HCT116 (cell line): ENCODE measurements at regions not wholly inside any gene's neighbourhood (a gene's known extent, or its start where the extent isn't known, plus 50 kb on each side); places are given as distances from the start of the nearest gene placed in this dataset.

Experiments used
- ATAC-seq: fragments of 200-7000 bp; cut with Tn5 transposase; 2 replicates; pipeline ENCODE4 v1.9.1; 2020; ENCODE audit warnings: mild to moderate bottlenecking, moderate library complexity
- BruUV-seq: library from RNA; stranded (reverse); fragments of 400-500 nt; replicated peaks from 2 replicates; lab custom pipeline; 2021; lab: Mats Ljungman, UMichigan
- CTCF ChIA-PET: fragments of 300-600 bp; sonication (Branson Sonifier 250); formaldehyde crosslinking; loops from one replicate; lab custom pipeline; 2021; ENCODE audit warnings: antibody characterized with exemption; lab: Charles Lee
- POLR2A ChIA-PET: fragments of 300-600, 350-600 bp; sonication (Branson Sonifier 250); formaldehyde crosslinking; loops from one replicate; lab custom pipeline; 2021; ENCODE audit warnings: antibody characterized with exemption; lab: Charles Lee
- RAD21 ChIA-PET, 2 experiments: fragments of 300-600 bp; sonication (Branson Sonifier 250); formaldehyde crosslinking; loops; one replicate each; lab custom pipeline; 2023; ENCODE audit warnings: low total read pairs in 2 of 2; ENCODE audit not compliant: uncharacterized antibody in 2 of 2, unreplicated experiment in 2 of 2, low non-redundant PET in 1 of 2; lab: Charles Lee
- DNase-seq: peaks from one replicate; pipeline ENCODE4 v3.0.0-alpha.2; 2010; ENCODE audit warnings: low read depth, low spot score
- H2AFZ ChIP-seq: fragments of 200-600 bp; shearing (Covaris generic), sonication (generic); 2 replicates; pipeline ENCODE4 v1.6.1; 2017; ENCODE audit warnings: low read depth, mixed run types, mixed read lengths, antibody characterized with exemption, low read length; ENCODE audit not compliant: poor library complexity, severe bottlenecking
- H3K27ac ChIP-seq: 2 replicates; pipeline ENCODE4 v1.5.1; 2012; ENCODE audit warnings: low read depth, low read length
- H3K27me3 ChIP-seq: fragments of 200-600 bp; sonication (generic); 2 replicates; pipeline ENCODE4 v1.6.1; 2016; ENCODE audit warnings: mixed run types, low read length, mixed read lengths; ENCODE audit not compliant: insufficient read depth
- H3K36me3 ChIP-seq, 2 experiments: fragments of 200-500 bp in 1 of 2; fragments of 200-600 bp in 1 of 2; sonication (Bioruptor generic) in 1 of 2; sonication (generic) in 1 of 2; 2 replicates each; pipeline versions ENCODE4 v1.5.1 to v1.6.1; 2014 to 2016; ENCODE audit warnings: low read length in 2 of 2, inconsistent platforms in 1 of 2, mixed read lengths in 1 of 2, mixed run types in 1 of 2; ENCODE audit not compliant: insufficient read depth in 2 of 2, control insufficient read depth in 1 of 2
- H3K4me1 ChIP-seq, 2 experiments: fragments of 200-600 bp in 1 of 2; sonication (generic) in 1 of 2; 2 replicates each; pipeline versions ENCODE4 v1.5.1 to v1.6.1; 2012 to 2017; ENCODE audit warnings: low read length in 2 of 2, inconsistent platforms in 1 of 2, mild to moderate bottlenecking in 1 of 2, mixed read lengths in 1 of 2, mixed run types in 1 of 2, moderate library complexity in 1 of 2; ENCODE audit not compliant: insufficient read depth in 2 of 2, control insufficient read depth in 1 of 2
- H3K4me2 ChIP-seq: fragments of 200-600 bp; sonication (generic); 2 replicates; pipeline ENCODE4 v1.6.1; 2017; ENCODE audit warnings: mixed run types, low read length, mixed read lengths
- H3K4me3 ChIP-seq, 2 experiments: fragments of 200-600 bp in 1 of 2; sonication (generic) in 1 of 2; replicated peaks in 1 of 2; 2 replicates each; pipeline ENCODE4 v1.5.1; 2011 to 2016; ENCODE audit warnings: low read length in 2 of 2, control low read depth in 1 of 2, low read depth in 1 of 2, mild to moderate bottlenecking in 1 of 2, mixed read lengths in 1 of 2, mixed run types in 1 of 2
- H3K79me2 ChIP-seq: fragments of 200-600 bp; sonication (generic); 2 replicates; pipeline ENCODE4 v1.6.1; 2017; ENCODE audit warnings: mild to moderate bottlenecking, mixed run types, low read length, moderate library complexity, mixed read lengths; ENCODE audit not compliant: insufficient read depth
- H3K9ac ChIP-seq: fragments of 200-600 bp; sonication (generic); 2 replicates; pipeline ENCODE4 v1.6.1; 2016; ENCODE audit warnings: low read length, mixed read lengths
- H3K9me2 ChIP-seq: fragments of 200-600 bp; sonication (generic), shearing (Covaris generic); 2 replicates; pipeline ENCODE4 v1.6.1; 2017; ENCODE audit warnings: mixed run types, mild to moderate bottlenecking, moderate library complexity; ENCODE audit not compliant: insufficient read depth
- H3K9me3 ChIP-seq, 2 experiments: fragments of 200-500 bp in 1 of 2; fragments of 200-600 bp in 1 of 2; sonication (Bioruptor generic) in 1 of 2; sonication (generic) in 1 of 2; 2 replicates each; pipeline ENCODE4 v1.6.1; 2014 to 2017; ENCODE audit warnings: low read length in 2 of 2, mixed read lengths in 2 of 2, inconsistent platforms in 1 of 2, low read depth in 1 of 2, mild to moderate bottlenecking in 1 of 2, mixed run types in 1 of 2, moderate library complexity in 1 of 2; ENCODE audit not compliant: control insufficient read depth in 1 of 2, insufficient read depth in 1 of 2
- H4K20me1 ChIP-seq: fragments of 200-600 bp; sonication (generic), shearing (Covaris generic); 2 replicates; pipeline ENCODE4 v1.6.1; 2017; ENCODE audit warnings: mixed run types, mild to moderate bottlenecking, moderate library complexity; ENCODE audit not compliant: insufficient read depth
- ATF3 ChIP-seq: IDR thresholded peaks from 2 replicates; pipeline ENCODE4 v1.6.1; 2012
- CBX3 ChIP-seq: IDR thresholded peaks from 2 replicates; pipeline ENCODE4 v1.6.1; 2012; ENCODE audit warnings: low read depth
- CEBPB ChIP-seq: IDR thresholded peaks from 2 replicates; pipeline ENCODE4 v1.6.1; 2012; ENCODE audit warnings: low read depth
- CTCF ChIP-seq, 3 experiments: fragments of 200-600 bp in 1 of 3; sonication (generic) in 1 of 3; IDR thresholded peaks in 2 of 3; conservative IDR thresholded peaks in 1 of 3; 2 replicates each; pipeline ENCODE4 v1.5.1; 2012 to 2017; ENCODE audit warnings: low read depth in 2 of 3, low read length in 2 of 3, antibody characterized with exemption in 1 of 3, borderline replicate concordance in 1 of 3, control low read depth in 1 of 3, mild to moderate bottlenecking in 1 of 3, mixed read lengths in 1 of 3, mixed run types in 1 of 3, moderate library complexity in 1 of 3; ENCODE audit not compliant: insufficient read depth in 1 of 3
- EGR1 ChIP-seq: IDR thresholded peaks from 2 replicates; pipeline ENCODE4 v1.6.1; 2012; ENCODE audit warnings: low read depth
- ELF1 ChIP-seq: IDR thresholded peaks from 2 replicates; pipeline ENCODE4 v1.6.1; 2012; ENCODE audit warnings: low read depth, borderline replicate concordance
- EZH2 ChIP-seq: fragments of 200-600 bp; sonication (generic); IDR thresholded peaks from 2 replicates; pipeline ENCODE4 v1.6.1; 2017; ENCODE audit warnings: antibody characterized with exemption, mixed run types
- EZH2phosphoT487 ChIP-seq: fragments of 200-600 bp; IDR thresholded peaks from 2 replicates; pipeline ENCODE4 v1.6.1; 2018; ENCODE audit warnings: antibody characterized with exemption, borderline replicate concordance
- FOSL1 ChIP-seq: IDR thresholded peaks from 2 replicates; pipeline ENCODE4 v1.6.1; 2012; ENCODE audit warnings: low read depth
- JUND ChIP-seq: IDR thresholded peaks from 2 replicates; pipeline ENCODE4 v1.6.1; 2012
- MAX ChIP-seq: IDR thresholded peaks from 2 replicates; pipeline ENCODE4 v1.6.1; 2012
- POLR2AphosphoS5 ChIP-seq: IDR thresholded peaks from 2 replicates; pipeline ENCODE4 v1.6.1; 2011; ENCODE audit warnings: mild to moderate bottlenecking, low read depth, low read length, moderate library complexity
- RAD21 ChIP-seq: IDR thresholded peaks from 2 replicates; pipeline ENCODE4 v1.6.1; 2012; ENCODE audit warnings: low read depth, mild to moderate bottlenecking
- REST ChIP-seq: IDR thresholded peaks from 2 replicates; pipeline ENCODE4 v1.6.1; 2012; ENCODE audit warnings: low read depth
- SIN3A ChIP-seq: IDR thresholded peaks from 2 replicates; pipeline ENCODE4 v1.6.1; 2012; ENCODE audit warnings: low read depth
- SP1 ChIP-seq: IDR thresholded peaks from 2 replicates; pipeline ENCODE4 v1.6.1; 2012; ENCODE audit warnings: low read depth
- SRF ChIP-seq: IDR thresholded peaks from 2 replicates; pipeline ENCODE4 v1.6.1; 2012; ENCODE audit warnings: low read depth
- YY1 ChIP-seq: IDR thresholded peaks from 2 replicates; pipeline ENCODE4 v1.6.1; 2011; ENCODE audit warnings: low read length, low read depth, moderate library complexity, mild to moderate bottlenecking; ENCODE audit not compliant: insufficient replicate concordance; ENCODE audit errors: extremely low read depth
- ZNF274 ChIP-seq: fragments of 200-500 bp; sonication (Bioruptor generic); IDR thresholded peaks from 2 replicates; pipeline ENCODE4 v1.6.1; 2014; ENCODE audit warnings: mild to moderate bottlenecking, low read depth, low read length, inconsistent platforms
- intact Hi-C: fragments of 100-400 bp; cut with micrococcal nuclease; formaldehyde crosslinking; loops from 2 replicates; pipeline ENCODE4 v1.10.0; 2022

GRCh38 chr4:110799211-110799610, 176.3 kb upstream of the PITX2 start:
- intact Hi-C loops, result no loop called here
- ChIA-PET POLR2A (no interaction called here), RAD21 (no interaction called here), CTCF (no interaction called here)
- Histone ChIP-seq H3K4me2 (no peak overlapping the region), H3K36me3 (no peaks in the 10 kb centered on the region), H3K79me2 (no peaks in the 10 kb centered on the region), H3K4me3 (no peak overlapping the region), H2AFZ (no peak overlapping the region), H3K9ac (no peak overlapping the region), H3K9me2 (no peaks in the 10 kb centered on the region), H3K27me3 (no peaks in the 10 kb centered on the region), H4K20me1 (no peaks in the 10 kb centered on the region), H3K4me1 (no peaks in the 10 kb centered on the region)
- no TSS peak for BruUV-seq
- no peak for ATAC-seq
- no peak for TF ChIP-seq REST
- TF ChIP-seq SP1, result no peak
- no peak for TF ChIP-seq EGR1
- TF ChIP-seq CEBPB, result no peak
- no peak for TF ChIP-seq MAX
- no peak for TF ChIP-seq CBX3
- TF ChIP-seq FOSL1, result no peak
- no peak for TF ChIP-seq EZH2
- no peak for TF ChIP-seq JUND
- TF ChIP-seq ELF1, result no peak
- TF ChIP-seq CTCF (IDR thresholded peaks at IDR 0.05 in 2 of 3, conservative IDR thresholded peaks at IDR 0.05 in 1 of 3; ENCODE audit: borderline replicate concordance in 1 of 3, insufficient read depth in 1 of 3, low read depth in 2 of 3, low read length in 2 of 3), result no peak
- no peak for TF ChIP-seq ZNF274
- TF ChIP-seq SRF, result no peak
- no peak for TF ChIP-seq POLR2AphosphoS5
- no peak for TF ChIP-seq RAD21
- no peak for TF ChIP-seq ATF3
- no peak for TF ChIP-seq EZH2phosphoT487
- no peak for TF ChIP-seq SIN3A
- TF ChIP-seq YY1, result no peak
- TF ChIP-seq, all 23 proteins: peak for 0
- no peak overlapping the region for H3K27ac ChIP-seq
- H3K9me3 ChIP-seq, result no peaks in the 10 kb centered on the region
- no peak for DNase-seq
